Neural cell (in vitro differentiated cells): ENCODE measurements at regions not wholly inside any gene's neighbourhood (a gene's known extent, or its start where the extent isn't known, plus 50 kb on each side); places are given as distances from the start of the nearest gene placed in this dataset.

ENCODE experiments used
- H2AFZ ChIP-seq: fragments of 200-600, 300-800 bp; sonication (generic), shearing (Covaris generic); 2 replicates; pipeline ENCODE4 v1.6.0; 2014; ENCODE audit warnings: low read depth, mild to moderate bottlenecking, antibody characterized with exemption, low read length, moderate library complexity
- H3F3A ChIP-seq: fragments of 200-600 bp; shearing (Covaris generic); 2 replicates; pipeline ENCODE4 v1.6.1; 2016; ENCODE audit warnings: mild to moderate bottlenecking, moderate library complexity, mixed read lengths, antibody characterized with exemption, low read length; ENCODE audit not compliant: insufficient read depth, poor library complexity, severe bottlenecking
- H3K27ac ChIP-seq: fragments of 200-600, 300-800 bp; sonication (generic), shearing (Covaris generic); 2 replicates; pipeline ENCODE4 v1.5.1; 2014; ENCODE audit warnings: mild to moderate bottlenecking, low read length, moderate library complexity
- H3K27me3 ChIP-seq: fragments of 300-800, 200-600 bp; sonication (generic), shearing (Covaris generic); 2 replicates; pipeline ENCODE4 v1.6.0; 2014; ENCODE audit warnings: mild to moderate bottlenecking, low read depth, low read length, moderate library complexity; ENCODE audit not compliant: insufficient read depth
- H3K36me3 ChIP-seq: fragments of 300-800, 200-600 bp; sonication (generic), shearing (Covaris generic); 2 replicates; pipeline ENCODE4 v1.5.1; 2014; ENCODE audit warnings: mild to moderate bottlenecking, antibody characterized with exemption, low read length, moderate library complexity; ENCODE audit not compliant: insufficient read depth
- H3K4me2 ChIP-seq: fragments of 300-800, 200-600 bp; sonication (generic), shearing (Covaris generic); 2 replicates; pipeline ENCODE4 v1.6.0; 2014; ENCODE audit warnings: mild to moderate bottlenecking, low read length
- H3K4me3 ChIP-seq: fragments of 300-800, 200-600 bp; sonication (generic), shearing (Covaris generic); 2 replicates; pipeline ENCODE4 v1.5.1; 2014; ENCODE audit warnings: mild to moderate bottlenecking, low read length, moderate library complexity
- H3K79me2 ChIP-seq: fragments of 200-600 bp; shearing (Covaris generic); replicated peaks from 2 replicates; pipeline ENCODE4 v1.6.0; 2014; ENCODE audit warnings: mild to moderate bottlenecking, low read length, moderate library complexity; ENCODE audit not compliant: insufficient read depth
- H3K9ac ChIP-seq: fragments of 300-800, 200-600 bp; sonication (generic), shearing (Covaris generic); 2 replicates; pipeline ENCODE4 v1.6.1; 2016; ENCODE audit warnings: mild to moderate bottlenecking, low read length, mixed read lengths
- H3K9me2 ChIP-seq: fragments of 200-600 bp; shearing (Covaris generic); 2 replicates; pipeline ENCODE4 v1.6.1; 2016; ENCODE audit warnings: mild to moderate bottlenecking, low read length, mixed read lengths; ENCODE audit not compliant: insufficient read depth
- H3K9me3 ChIP-seq: fragments of 200-600, 300-800 bp; sonication (generic), shearing (Covaris generic); 2 replicates; pipeline ENCODE4 v1.6.1; 2016; ENCODE audit warnings: mild to moderate bottlenecking, mixed run types, low read length, moderate library complexity, mixed read lengths
- H4K20me1 ChIP-seq: fragments of 200-600 bp; shearing (Covaris generic); 2 replicates; pipeline ENCODE4 v1.6.1; 2016; ENCODE audit warnings: mild to moderate bottlenecking, mixed run types; ENCODE audit not compliant: insufficient read depth
- CTCF ChIP-seq: fragments of 450-650 bp; IDR thresholded peaks from 2 replicates; pipeline ENCODE4 v1.5.1; 2014; ENCODE audit warnings: antibody characterized with exemption, mild to moderate bottlenecking, moderate library complexity; ENCODE audit not compliant: poor library complexity, severe bottlenecking
- EP300 ChIP-seq: fragments of 450-650 bp; conservative IDR thresholded peaks from 2 replicates; pipeline ENCODE4 v1.6.1; 2014; ENCODE audit warnings: antibody characterized with exemption, mild to moderate bottlenecking, moderate library complexity; ENCODE audit not compliant: poor library complexity, severe bottlenecking
- EZH2 ChIP-seq: fragments of 200-600, 300-800 bp; shearing (Covaris generic), sonication (generic); IDR thresholded peaks from 2 replicates; pipeline ENCODE4 v1.6.1; 2014; ENCODE audit warnings: antibody characterized with exemption, low read length, borderline replicate concordance, mild to moderate bottlenecking; ENCODE audit not compliant: insufficient read depth, poor library complexity, severe bottlenecking
- MXI1 ChIP-seq: fragments of 450-650 bp; conservative IDR thresholded peaks from 2 replicates; pipeline ENCODE4 v1.6.1; 2014; ENCODE audit warnings: antibody characterized with exemption, mild to moderate bottlenecking; ENCODE audit not compliant: poor library complexity, severe bottlenecking
- POLR2AphosphoS5 ChIP-seq: IDR thresholded peaks from 2 replicates; pipeline ENCODE4 v1.6.1; 2012
- RAD21 ChIP-seq: fragments of 450-650 bp; conservative IDR thresholded peaks from 2 replicates; pipeline ENCODE4 v1.6.1; 2014; ENCODE audit warnings: antibody characterized with exemption, mild to moderate bottlenecking, moderate library complexity
- SMC3 ChIP-seq: fragments of 450-650 bp; conservative IDR thresholded peaks from 2 replicates; pipeline ENCODE4 v1.6.1; 2014; ENCODE audit warnings: antibody characterized with exemption, mild to moderate bottlenecking, moderate library complexity; ENCODE audit not compliant: poor library complexity
- TAF1 ChIP-seq: IDR thresholded peaks from 2 replicates; pipeline ENCODE4 v1.6.1; 2012; ENCODE audit warnings: low read depth
- TF ChIP-seq, protein P1 (sequence below): IDR thresholded peaks from 2 replicates; pipeline ENCODE4 v1.6.1; 2012; ENCODE audit warnings: borderline replicate concordance

- H3K4me3 ChIP-seq, result no peak overlapping the region
- H3K9ac ChIP-seq, result no peak overlapping the region
- no peak overlapping the region for H2AFZ ChIP-seq
- H3K27me3 ChIP-seq, result no peaks in the 10 kb centered on the region
- H3K27ac ChIP-seq, result no peak overlapping the region
- no peak overlapping the region for H3K4me2 ChIP-seq
- H3K9me2 ChIP-seq, result no peaks in the 10 kb centered on the region
- H3F3A ChIP-seq, result no peaks in the 10 kb centered on the region
- H3K9me3 ChIP-seq, result no peaks in the 10 kb centered on the region
- H3K79me2 ChIP-seq, result no peaks in the 10 kb centered on the region
- TF ChIP-seq MXI1, result no peak
- TF ChIP-seq, protein P1, sequence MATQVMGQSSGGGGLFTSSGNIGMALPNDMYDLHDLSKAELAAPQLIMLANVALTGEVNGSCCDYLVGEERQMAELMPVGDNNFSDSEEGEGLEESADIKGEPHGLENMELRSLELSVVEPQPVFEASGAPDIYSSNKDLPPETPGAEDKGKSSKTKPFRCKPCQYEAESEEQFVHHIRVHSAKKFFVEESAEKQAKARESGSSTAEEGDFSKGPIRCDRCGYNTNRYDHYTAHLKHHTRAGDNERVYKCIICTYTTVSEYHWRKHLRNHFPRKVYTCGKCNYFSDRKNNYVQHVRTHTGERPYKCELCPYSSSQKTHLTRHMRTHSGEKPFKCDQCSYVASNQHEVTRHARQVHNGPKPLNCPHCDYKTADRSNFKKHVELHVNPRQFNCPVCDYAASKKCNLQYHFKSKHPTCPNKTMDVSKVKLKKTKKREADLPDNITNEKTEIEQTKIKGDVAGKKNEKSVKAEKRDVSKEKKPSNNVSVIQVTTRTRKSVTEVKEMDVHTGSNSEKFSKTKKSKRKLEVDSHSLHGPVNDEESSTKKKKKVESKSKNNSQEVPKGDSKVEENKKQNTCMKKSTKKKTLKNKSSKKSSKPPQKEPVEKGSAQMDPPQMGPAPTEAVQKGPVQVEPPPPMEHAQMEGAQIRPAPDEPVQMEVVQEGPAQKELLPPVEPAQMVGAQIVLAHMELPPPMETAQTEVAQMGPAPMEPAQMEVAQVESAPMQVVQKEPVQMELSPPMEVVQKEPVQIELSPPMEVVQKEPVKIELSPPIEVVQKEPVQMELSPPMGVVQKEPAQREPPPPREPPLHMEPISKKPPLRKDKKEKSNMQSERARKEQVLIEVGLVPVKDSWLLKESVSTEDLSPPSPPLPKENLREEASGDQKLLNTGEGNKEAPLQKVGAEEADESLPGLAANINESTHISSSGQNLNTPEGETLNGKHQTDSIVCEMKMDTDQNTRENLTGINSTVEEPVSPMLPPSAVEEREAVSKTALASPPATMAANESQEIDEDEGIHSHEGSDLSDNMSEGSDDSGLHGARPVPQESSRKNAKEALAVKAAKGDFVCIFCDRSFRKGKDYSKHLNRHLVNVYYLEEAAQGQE, result no peak
- TF ChIP-seq POLR2AphosphoS5, result no peak
- TF ChIP-seq SMC3, result no peak
- TF ChIP-seq EZH2, result no peak
- TF ChIP-seq TAF1, result no peak
- TF ChIP-seq RAD21, result no peak
- TF ChIP-seq EP300, result no peak
- TF ChIP-seq CTCF, result no peak
- H4K20me1 ChIP-seq, result no peaks in the 10 kb centered on the region
- H3K36me3 ChIP-seq, result no peaks in the 10 kb centered on the region
Measured at GRCh38 chr2:145411493-145411892, 891.6 kb upstream of the ZEB2 start.

GRCh38 chr2:145410086-145410485 is 890.2 kb upstream of the ZEB2 start:
- no peak overlapping the region for H3K4me2 ChIP-seq
- no peak overlapping the region for H2AFZ ChIP-seq
- H3K79me2 ChIP-seq, result no peaks in the 10 kb centered on the region
- H3K9me2 ChIP-seq, result no peaks in the 10 kb centered on the region
- H3K36me3 ChIP-seq, result no peaks in the 10 kb centered on the region
- no peak for TF ChIP-seq TAF1
- TF ChIP-seq POLR2AphosphoS5, result no peak
- TF ChIP-seq MXI1, result no peak
- no peak for TF ChIP-seq EP300
- no peak for TF ChIP-seq RAD21
- TF ChIP-seq, protein P1, result no peak
- TF ChIP-seq EZH2, result no peak
- TF ChIP-seq CTCF, result no peak
- TF ChIP-seq SMC3, result no peak
- no peaks in the 10 kb centered on the region for H3K27me3 ChIP-seq
- H3K9me3 ChIP-seq, result no peaks in the 10 kb centered on the region
- no peaks in the 10 kb centered on the region for H4K20me1 ChIP-seq
- no peak overlapping the region for H3K4me3 ChIP-seq
- no peak overlapping the region for H3K27ac ChIP-seq
- no peak overlapping the region for H3K9ac ChIP-seq
- no peaks in the 10 kb centered on the region for H3F3A ChIP-seq
